NB4 (cell line): ENCODE measurements at regions not wholly inside any gene's neighbourhood (a gene's known extent, or its start where the extent isn't known, plus 50 kb on each side); places are given as distances from the start of the nearest gene placed in this dataset.

Experiments
- DNase-seq: peaks from one replicate; pipeline ENCODE4 v3.0.0; 2010; ENCODE audit warnings: low read depth
- H3K4me3 ChIP-seq: one replicate; pipeline ENCODE4 v1.5.1; 2011; ENCODE audit warnings: mild to moderate bottlenecking, low read depth, low read length, moderate library complexity
- CTCF ChIP-seq: IDR thresholded peaks from one replicate; pipeline ENCODE4 v1.5.1; 2012; ENCODE audit warnings: low read depth, low read length
- MAX ChIP-seq: IDR thresholded peaks from 2 replicates; pipeline ENCODE4 v1.6.1; 2011; ENCODE audit warnings: low read depth, low read length
- MYC ChIP-seq: IDR thresholded peaks from 2 replicates; pipeline ENCODE4 v1.6.1; 2011; ENCODE audit warnings: low read depth, low read length
- POLR2A ChIP-seq: IDR thresholded peaks from 2 replicates; pipeline ENCODE4 v1.6.1; 2011; ENCODE audit warnings: mild to moderate bottlenecking; ENCODE audit not compliant: insufficient read length; ENCODE audit errors: extremely low read depth

GRCh38 chr11:92875473-92875872 lies 94.0 kb upstream of the MTNR1B start:
- TF ChIP-seq MYC (no peak), POLR2A (no peak)
- no peak overlapping the region for H3K4me3 ChIP-seq
- DNase-seq: no peak

DNA sequence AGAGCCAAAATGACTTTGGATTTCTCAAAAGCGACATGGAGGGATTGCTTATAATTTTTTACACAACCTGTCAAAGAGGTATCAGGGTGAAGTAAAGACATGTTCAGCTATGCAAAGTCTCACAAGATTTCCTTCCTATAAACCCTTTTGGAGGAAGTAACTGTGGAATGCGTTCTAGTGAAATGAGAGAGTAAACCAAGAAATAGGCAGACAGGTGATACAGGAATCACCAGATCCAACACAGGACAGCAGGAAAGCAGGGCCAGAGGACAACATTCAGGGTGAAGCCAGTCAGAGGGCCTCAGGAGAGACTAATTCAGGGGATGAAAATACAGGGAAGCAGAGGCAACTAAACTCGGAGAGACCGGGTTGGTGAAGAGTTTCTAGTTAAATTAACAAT lies 90.4 kb upstream of the MTNR1B start:
- no peak for DNase-seq
- TF ChIP-seq MAX: no peak
- TF ChIP-seq CTCF: no peak
- no peak for TF ChIP-seq POLR2A
- no peak for TF ChIP-seq MYC
- no peak overlapping the region for H3K4me3 ChIP-seq

GRCh38 chr11:92880381-92880780 lies 89.1 kb upstream of the MTNR1B start:
- no peak for DNase-seq
- no peak overlapping the region for H3K4me3 ChIP-seq
- TF ChIP-seq MYC (no peak), CTCF (no peak), POLR2A (no peak), MAX (no peak)

DNA sequence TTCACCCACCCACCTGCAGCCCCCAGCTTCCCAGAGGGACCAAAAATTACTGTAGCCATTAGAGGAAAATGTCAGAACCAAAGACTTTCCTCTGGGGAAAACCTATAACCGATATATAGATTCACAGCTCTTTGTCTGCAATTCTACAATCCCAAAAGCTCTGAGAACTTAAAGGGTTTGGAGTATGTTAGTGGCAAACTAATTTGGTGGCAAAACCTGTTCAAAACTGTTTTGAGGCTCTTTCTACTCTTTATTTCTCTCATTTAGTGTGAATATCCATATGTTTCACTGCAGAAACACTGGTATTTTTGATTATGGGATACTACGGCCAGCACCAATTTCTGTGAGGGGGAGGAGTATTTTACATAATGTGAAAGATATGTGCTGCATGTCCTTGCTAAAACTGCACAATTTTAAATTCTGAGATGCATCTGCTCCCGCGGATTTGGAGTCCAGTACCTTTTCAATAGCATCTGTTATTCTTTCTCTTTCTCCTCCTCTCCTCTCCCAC lies 87.5 kb upstream of the MTNR1B start:
- TF ChIP-seq MYC (no peak), POLR2A (no peak), MAX (no peak), CTCF (no peak)
- DNase-seq: no peak
- H3K4me3 ChIP-seq: no peak overlapping the region

- no peak for DNase-seq
- no peak for TF ChIP-seq MAX
- TF ChIP-seq POLR2A: no peak
- no peak for TF ChIP-seq MYC
- no peak for TF ChIP-seq CTCF
- H3K4me3 ChIP-seq: no peak overlapping the region
Measured at GRCh38 chr11:92882828-92883611, 86.4 kb upstream of the MTNR1B start.

DNA sequence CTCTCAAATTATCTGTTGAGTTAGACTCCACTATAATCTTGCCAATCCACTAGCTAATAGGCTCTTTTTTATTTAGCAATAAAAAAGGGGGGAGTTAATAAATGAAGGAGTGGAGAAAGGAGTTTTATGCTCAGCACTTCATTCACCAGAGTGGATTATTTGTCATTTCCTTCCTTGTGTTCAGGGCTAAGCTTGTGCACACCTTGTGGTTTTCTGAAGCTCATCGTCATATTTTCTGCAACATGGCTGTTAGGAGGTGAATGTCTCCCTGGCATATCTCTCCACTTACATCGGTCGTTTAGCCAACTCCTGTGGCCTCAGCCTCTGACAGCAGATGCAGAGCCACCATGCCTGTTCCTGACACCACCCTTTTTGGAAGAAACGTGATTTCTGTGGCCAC lies 83.9 kb upstream of the MTNR1B start:
- TF ChIP-seq POLR2A (no peak), CTCF (no peak), MAX (no peak), MYC (no peak)
- DNase-seq: no peak

More for the DNA sequence above, 83.9 kb upstream of the MTNR1B start:
- no peak overlapping the region for H3K4me3 ChIP-seq
